ENCODE measurements at regions not wholly inside any gene's neighbourhood (a gene's known extent, or its start where the extent isn't known, plus 50 kb on each side); places are given as distances from the start of the nearest gene placed in this dataset.

DNA sequence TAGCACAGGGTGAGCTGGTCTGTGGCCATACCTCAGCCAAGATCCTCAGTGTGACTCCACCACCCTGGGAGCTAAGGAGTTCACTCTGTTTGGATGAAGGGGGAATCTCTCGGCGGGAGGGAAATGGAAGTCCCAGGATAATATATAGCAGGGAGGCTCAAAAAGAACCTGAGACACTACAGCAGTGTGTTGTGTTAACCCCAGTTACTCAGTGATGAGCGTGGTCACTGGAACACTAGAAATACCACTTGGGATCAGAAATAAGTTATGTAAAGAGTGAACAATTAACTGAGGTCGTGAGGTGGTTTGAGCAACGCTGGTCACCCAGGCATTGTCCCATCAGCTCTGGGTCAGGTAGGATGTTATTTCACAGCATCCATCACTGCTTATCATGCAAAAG lies 59.3 kb upstream of the ADAMTS16 start:
- no peaks in the 10 kb centered on the region for H3K36me3 Mint-ChIP-seq
- peaks cover 19% of the 10 kb centered on the region for H3K4me1 Mint-ChIP-seq
- no peak overlapping the region for H3K27ac Mint-ChIP-seq
- H3K27me3 Mint-ChIP-seq (ENCODE audit: low read depth), result peaks cover 25% of the 10 kb centered on the region
- H3K9me3 Mint-ChIP-seq, result no peaks in the 10 kb centered on the region
- no peak overlapping the region for H3K4me3 Mint-ChIP-seq
- DNase-seq (ENCODE audit: low spot score in 2 of 2, unreplicated experiment in 2 of 2), result no peak
- TF ChIP-seq, protein P1, sequence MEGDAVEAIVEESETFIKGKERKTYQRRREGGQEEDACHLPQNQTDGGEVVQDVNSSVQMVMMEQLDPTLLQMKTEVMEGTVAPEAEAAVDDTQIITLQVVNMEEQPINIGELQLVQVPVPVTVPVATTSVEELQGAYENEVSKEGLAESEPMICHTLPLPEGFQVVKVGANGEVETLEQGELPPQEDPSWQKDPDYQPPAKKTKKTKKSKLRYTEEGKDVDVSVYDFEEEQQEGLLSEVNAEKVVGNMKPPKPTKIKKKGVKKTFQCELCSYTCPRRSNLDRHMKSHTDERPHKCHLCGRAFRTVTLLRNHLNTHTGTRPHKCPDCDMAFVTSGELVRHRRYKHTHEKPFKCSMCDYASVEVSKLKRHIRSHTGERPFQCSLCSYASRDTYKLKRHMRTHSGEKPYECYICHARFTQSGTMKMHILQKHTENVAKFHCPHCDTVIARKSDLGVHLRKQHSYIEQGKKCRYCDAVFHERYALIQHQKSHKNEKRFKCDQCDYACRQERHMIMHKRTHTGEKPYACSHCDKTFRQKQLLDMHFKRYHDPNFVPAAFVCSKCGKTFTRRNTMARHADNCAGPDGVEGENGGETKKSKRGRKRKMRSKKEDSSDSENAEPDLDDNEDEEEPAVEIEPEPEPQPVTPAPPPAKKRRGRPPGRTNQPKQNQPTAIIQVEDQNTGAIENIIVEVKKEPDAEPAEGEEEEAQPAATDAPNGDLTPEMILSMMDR (IDR thresholded peaks at IDR 0.05; ENCODE audit: unreplicated experiment), result no peak

DNA sequence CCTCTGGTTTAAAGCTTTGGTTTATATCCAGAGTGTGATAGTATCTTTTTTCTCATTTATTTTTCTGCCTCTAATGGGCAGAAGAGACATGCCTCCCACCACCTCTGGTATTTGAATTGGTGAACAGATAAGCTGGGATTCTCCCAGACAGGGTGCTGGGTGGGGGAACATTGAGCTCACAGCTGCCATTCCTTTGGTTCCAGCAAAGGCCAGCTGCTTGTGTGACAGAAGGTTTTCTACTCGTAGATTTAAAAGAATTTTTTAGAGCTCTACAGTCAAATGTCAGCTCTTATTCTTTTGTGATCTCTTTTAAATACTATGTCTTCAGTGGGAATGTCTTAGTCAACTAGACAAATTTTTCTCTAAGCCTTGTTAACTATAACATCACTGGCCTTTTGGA lies 54.7 kb upstream of the ADAMTS16 start:
- no peak for DNase-seq (ENCODE audit: low spot score in 2 of 2, unreplicated experiment in 2 of 2)
- Mint-ChIP-seq H3K9me3 (no peaks in the 10 kb centered on the region), H3K4me1 (peaks cover 18% of the 10 kb centered on the region), H3K36me3 (no peaks in the 10 kb centered on the region), H3K27me3 (ENCODE audit: low read depth) (peaks cover 14% of the 10 kb centered on the region), H3K4me3 (no peak overlapping the region), H3K27ac (no peak overlapping the region)
- TF ChIP-seq, protein P1 (IDR thresholded peaks at IDR 0.05; ENCODE audit: unreplicated experiment), result no peak

DNA sequence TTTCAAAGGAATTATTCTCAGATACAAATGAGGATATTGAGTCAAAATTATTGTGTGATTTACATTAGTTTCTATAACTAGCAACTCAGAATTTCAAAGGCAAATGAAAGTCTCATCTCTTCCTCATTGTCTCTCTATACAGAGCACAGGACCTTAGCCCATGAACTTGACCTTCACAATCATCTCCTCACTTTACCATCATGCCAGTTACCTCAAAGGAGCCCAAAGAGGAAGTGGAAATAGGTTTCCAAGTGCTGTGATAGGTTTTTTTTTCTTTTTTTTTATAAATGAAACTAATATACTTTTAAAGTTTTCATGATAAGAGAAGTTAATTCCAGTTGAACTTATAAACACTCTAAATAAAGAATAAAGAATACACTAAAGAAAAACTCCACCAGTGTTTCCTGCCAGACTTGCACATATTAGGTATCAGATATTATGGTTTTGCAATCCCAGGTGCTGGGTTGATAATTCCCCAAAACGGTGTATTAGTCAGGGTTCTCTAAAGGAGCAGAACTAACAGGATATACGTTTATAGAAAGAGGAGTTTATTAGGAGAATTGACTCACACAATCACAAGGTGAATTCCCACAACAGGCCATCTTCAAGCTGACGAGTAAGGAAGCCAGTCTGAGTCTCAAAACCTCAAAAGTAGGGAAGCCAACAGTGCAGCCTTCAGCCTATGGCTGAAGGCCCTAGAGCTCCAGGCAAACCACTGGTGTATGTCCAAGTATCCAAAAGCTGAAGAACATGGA lies 50.1 kb upstream of the ADAMTS16 start:
- Mint-ChIP-seq H3K4me3 (no peak overlapping the region), H3K9me3 (peaks cover 3% of the 10 kb centered on the region), H3K36me3 (no peaks in the 10 kb centered on the region), H3K27ac (no peak overlapping the region), H3K27me3 (ENCODE audit: low read depth) (peaks cover 14% of the 10 kb centered on the region), H3K4me1 (peaks cover 15% of the 10 kb centered on the region)
- TF ChIP-seq, protein P1 (IDR thresholded peaks at IDR 0.05; ENCODE audit: unreplicated experiment), result no peak
- DNase-seq (ENCODE audit: low spot score in 2 of 2, unreplicated experiment in 2 of 2), result no peak
